Fibroblast of gingiva (primary cell): ENCODE measurements at regions not wholly inside any gene's neighbourhood (a gene's known extent, or its start where the extent isn't known, plus 50 kb on each side); places are given as distances from the start of the nearest gene placed in this dataset.
"Not testable (repeated sequence)": the region's sequence is repeated elsewhere in the genome, so short reads cannot be mapped to it uniquely, and the experiment has no call there.

Experiments
- DNase-seq: peaks from one replicate; pipeline ENCODE4 v3.0.0-alpha.2; 2011; ENCODE audit warnings: low read depth

DNA sequence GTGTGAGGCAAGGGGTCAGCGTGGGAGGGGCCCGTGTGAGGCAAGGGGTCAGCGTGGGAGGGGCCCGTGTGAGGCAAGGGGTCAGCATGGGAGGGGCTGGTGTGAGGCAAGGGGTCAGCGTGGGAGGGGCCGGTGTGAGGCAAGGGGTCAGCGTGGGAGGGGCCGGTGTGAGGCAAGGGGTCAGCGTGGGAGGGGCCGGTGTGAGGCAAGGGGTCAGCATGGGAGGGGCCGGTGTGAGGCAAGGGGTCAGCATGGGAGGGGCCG lies 119.2 kb downstream of the SEPTIN14 start:
- DNase-seq: not testable (repeated sequence)

GRCh38 chr7:55742651-55743453 lies 119.7 kb downstream of the SEPTIN14 start:
- DNase-seq: not testable (repeated sequence)

DNA sequence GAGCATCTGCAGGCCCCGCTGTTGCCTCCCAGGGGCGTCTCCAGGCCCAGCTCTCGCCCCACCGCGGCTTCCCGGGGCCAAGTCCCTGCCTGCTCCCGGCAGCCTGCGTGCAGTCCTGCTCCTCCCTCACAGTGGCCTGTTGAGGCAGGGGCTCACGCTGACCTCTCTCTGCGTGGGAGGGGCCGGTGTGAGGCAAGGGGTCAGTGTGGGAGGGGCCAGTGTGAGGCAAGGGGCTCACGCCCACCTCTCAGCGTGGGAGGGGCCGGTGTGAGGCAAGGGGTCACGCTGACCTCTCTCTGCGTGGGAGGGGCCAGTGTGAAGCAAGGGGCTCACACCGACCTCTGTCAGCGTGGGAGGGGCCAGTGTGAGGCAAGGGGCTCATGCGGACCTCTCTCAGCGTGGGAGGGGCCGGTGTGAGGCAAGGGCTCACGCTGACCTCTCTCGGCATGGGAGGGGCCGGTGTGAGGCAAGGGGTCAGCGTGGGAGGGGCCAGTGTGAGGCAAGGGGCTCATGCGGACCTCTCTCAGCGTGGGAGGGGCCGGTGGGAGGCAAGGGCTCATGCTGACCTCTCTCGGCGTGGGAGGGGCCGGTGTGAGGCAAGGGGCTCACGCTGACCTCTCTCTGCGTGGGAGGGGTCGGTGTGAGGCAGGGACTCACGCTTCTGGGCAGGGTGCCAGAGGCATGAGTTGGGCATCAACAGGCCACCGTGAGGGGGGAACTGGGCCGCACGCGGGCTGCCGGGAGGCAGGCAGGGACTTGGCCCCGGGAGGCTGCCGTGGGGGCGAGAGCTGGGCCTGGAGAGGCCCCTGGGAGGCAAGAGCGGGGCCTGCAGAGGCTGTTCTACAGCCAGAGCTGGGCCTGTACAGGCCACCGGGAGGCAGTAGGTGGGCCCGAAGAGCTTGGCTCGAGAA lies 120.6 kb downstream of the SEPTIN14 start:
- not testable (repeated sequence) for DNase-seq

DNA sequence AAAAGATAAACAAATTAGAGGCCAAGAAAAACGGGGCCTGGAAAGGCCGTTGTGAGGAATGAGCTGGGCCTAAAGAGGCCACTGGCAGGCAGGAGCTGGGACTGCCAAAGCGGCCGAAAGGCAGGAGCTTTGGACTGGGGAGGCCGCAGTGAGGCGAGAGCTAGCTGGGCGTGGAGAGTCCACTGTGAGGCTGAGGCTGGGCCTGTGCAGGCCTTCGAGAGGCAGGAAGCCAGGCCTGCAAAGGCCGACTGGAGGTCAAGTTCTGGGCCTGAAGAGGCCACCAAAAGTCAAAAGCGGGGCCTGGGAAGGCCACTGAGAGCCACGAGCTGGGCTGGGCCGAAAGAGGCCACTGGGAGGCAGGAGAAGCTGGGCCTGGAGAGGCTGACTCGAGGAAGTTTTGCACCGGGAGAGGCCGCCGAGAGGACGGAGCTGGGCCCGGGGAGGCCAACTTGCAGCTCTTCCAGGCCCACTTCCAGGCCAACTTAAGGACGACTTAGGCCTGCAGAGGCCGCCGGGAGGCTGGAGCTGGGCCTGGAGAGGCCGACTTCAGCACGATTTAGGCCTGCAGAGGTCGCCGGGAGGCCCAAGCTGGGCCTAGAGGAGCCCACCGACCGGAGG lies 121.8 kb downstream of the SEPTIN14 start:
- DNase-seq: not testable (repeated sequence)

GRCh38 chr7:55740053-55740452 lies 122.5 kb downstream of the SEPTIN14 start:
- not testable (repeated sequence) for DNase-seq

GRCh38 chr7:55736641-55737221 lies 125.8 kb downstream of the SEPTIN14 start:
- DNase-seq: not testable (repeated sequence)

GRCh38 chr7:55733241-55734140 lies 129.1 kb downstream of the SEPTIN14 start:
- DNase-seq: no peak

GRCh38 chr7:55731931-55732330 lies 130.6 kb downstream of the SEPTIN14 start:
- DNase-seq: no peak

DNA sequence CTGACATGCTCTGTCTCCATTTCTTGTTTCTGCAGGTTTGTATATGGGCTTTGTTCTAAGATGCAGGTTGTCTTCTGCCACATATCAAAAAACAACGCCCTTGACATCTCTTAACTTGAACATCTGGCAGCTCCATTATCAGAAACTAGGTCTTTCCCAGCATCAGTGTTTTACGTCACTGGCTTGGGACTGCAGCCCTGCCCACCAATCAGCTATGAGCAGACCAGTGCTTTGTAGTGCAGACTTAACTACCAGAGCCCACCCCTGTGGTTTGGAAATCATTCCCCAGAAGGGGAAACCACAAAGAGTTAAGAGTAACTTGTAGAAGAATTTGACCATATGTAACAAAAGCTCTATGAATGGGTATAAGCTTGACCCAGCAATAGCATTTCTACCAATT lies 132.4 kb downstream of the SEPTIN14 start:
- no peak for DNase-seq

GRCh38 chr7:55723621-55723941 lies 139.0 kb downstream of the SEPTIN14 start:
- DNase-seq: no peak

- DNase-seq: not testable (repeated sequence)
Measured at GRCh38 chr7:55722874-55723620, 139.5 kb downstream of the SEPTIN14 start.

DNA sequence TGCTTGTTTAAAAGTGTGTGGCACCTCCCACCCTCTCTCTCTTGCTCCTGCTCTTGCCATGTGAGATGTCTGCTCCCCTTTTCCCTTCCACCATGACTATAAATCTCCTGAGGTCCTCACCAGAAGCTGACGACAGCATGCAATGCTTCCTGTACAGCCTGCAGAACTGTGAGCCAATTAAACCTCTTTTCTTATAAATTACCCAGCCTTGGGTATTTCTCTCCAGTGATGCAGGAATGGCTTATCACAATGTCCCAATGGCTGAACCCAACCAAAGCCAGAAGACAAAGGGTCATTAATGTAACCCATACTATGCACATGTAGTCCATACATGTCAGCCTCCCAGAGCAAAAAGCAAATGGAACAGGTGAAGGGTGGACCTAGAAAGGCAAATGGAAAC lies 141.5 kb downstream of the SEPTIN14 start:
- not testable (repeated sequence) for DNase-seq

- DNase-seq: not testable (repeated sequence)
Measured at GRCh38 chr7:55715247-55715867, 143.1 kb upstream of the VOPP1 start.

GRCh38 chr7:55714370-55714769 lies 142.1 kb upstream of the VOPP1 start:
- DNase-seq: not testable (repeated sequence)

- not testable (repeated sequence) for DNase-seq
Measured at GRCh38 chr7:55710312-55710711, 138.0 kb upstream of the VOPP1 start.

DNA sequence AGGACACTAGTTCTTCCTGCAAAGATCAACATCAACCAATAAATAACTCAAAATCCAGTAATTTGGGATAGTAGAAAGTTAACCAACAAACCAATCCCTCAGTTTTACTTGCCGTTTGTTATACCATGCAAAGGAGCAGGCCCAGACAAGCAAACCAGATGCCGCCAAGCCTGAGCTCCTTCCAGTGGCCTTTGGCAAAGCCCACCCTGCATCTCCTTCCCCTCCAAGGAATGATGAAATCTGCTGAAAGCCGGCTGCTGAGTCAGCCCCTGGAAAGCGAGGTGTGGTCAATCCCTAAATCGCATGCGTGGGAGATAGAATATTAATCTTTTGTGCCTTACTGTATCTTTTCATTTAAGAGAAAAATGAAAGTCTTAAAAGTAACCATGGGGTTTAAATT lies 135.7 kb upstream of the VOPP1 start:
- peak; percentile 2 for DNase-seq

DNA sequence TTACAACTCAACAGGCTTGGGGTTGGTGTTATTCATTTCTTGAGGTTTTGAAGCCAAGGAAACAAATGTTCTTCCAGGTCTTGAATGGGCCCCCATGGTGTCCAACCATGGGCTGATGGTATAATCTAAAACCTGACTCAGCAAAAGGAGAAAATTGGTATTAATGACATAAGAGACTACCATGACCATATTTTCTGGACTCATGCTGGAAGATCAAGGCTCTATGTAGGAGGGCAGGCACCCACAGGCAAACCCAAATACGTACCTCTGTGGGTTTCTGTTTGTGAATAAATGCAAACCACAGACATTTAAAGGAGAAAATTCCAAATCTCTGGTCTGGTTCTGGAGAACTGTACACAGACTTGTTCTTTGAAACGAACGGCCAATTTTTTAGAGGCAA lies 135.1 kb upstream of the VOPP1 start:
- not testable (repeated sequence) for DNase-seq

DNA sequence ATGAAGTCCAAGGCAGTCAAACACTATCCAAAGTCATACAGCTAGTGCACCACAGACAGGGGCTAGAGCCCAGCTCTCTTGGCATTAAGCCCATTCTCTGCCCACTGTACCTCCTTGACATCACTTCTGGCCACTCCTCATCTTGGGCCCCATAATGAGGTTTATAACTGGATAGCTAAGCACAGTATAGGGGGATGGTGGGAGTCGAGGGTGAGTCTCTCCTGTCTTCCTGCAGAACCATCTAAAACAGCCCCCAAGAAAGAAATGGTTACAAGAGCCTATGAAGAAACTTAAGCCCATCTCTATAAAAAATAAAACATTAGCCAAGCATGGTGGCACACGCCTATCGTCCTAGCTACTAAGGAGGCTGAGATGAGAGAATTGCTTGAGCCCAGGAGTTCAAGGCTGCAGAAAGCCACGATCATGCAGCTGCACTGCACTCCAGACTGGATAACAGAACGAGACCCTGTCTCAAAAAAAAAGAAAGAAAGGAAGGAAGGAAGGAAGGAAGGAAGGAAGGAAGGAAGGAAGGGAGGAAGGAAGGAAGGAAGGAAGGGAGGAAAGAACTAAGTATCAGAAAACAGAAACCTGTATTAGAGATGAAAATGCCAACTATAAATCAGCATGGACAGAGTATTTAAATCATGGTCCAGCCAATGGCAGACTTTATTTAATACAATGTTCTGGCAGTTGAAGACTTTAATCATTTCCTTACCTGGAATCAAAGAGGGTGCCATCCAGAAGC lies 134.3 kb upstream of the VOPP1 start:
- DNase-seq: not testable (repeated sequence)

DNA sequence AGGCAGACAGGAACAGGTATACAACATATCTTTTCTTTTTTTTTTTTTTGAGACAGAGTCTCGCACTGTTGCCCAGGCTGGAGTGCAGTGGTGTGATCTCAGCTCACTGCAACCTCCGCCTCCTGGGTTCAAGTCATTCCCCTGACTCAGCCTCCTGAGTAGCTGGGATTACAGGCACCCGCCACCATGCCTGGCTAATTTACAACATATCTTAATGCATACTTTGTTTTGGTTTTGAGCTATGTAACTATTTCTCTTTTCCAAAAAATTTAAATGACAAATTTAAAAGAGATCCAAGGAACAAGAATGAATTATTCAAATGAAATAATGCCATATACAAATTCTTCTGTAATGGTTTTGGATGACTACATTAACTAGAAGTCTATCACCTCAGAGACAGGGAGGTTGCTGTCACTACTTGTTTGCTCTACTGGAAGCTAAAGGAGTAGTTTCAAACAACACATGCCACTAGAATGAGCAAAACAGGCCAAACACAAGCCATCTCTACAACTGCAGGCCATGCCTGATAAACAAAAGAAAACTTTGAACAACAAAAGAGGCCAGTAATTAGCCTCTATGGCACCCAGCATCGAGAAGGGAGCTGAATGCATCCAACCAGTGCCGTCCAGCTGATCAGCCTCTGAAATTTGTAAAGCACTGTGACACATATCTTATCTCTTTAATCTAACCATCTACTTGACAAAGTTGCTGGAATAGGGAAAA lies 133.6 kb upstream of the VOPP1 start:
- DNase-seq: not testable (repeated sequence)
